Astrocyte (in vitro differentiated cells and primary cell): ENCODE measurements at regions not wholly inside any gene's neighbourhood (a gene's known extent, or its start where the extent isn't known, plus 50 kb on each side); places are given as distances from the start of the nearest gene placed in this dataset.

ENCODE experiments used
- EZH2 ChIP-seq: IDR thresholded peaks from 2 replicates; pipeline ENCODE4 v1.6.1; 2012; ENCODE audit warnings: mild to moderate bottlenecking, low read length, inconsistent platforms; ENCODE audit not compliant: insufficient read depth
- TF ChIP-seq, protein P1 (sequence below): IDR thresholded peaks from 2 replicates; pipeline ENCODE4 v1.5.1; 2011; ENCODE audit warnings: low read depth, mild to moderate bottlenecking, inconsistent platforms, low read length, moderate library complexity; ENCODE audit not compliant: insufficient read depth

DNA sequence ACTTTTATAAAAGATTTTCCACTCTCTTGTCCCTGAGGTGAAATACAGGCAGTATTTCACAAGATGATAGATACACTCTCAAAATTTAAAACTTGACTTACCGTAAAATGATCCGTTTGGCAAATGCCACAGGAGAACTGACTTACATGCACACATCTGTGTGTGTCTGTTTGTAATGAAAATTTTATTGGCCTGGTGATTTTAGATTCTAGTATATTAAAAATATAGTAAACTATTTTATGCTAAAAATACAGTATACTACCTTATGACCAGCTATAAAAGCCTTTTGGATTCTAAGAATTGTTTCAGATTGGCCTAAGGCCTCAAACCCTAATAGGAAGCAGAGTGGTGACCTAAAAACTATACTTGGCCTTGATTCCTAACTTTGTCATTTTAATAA lies 362.7 kb downstream of the IPMK start:
- TF ChIP-seq, protein P1, sequence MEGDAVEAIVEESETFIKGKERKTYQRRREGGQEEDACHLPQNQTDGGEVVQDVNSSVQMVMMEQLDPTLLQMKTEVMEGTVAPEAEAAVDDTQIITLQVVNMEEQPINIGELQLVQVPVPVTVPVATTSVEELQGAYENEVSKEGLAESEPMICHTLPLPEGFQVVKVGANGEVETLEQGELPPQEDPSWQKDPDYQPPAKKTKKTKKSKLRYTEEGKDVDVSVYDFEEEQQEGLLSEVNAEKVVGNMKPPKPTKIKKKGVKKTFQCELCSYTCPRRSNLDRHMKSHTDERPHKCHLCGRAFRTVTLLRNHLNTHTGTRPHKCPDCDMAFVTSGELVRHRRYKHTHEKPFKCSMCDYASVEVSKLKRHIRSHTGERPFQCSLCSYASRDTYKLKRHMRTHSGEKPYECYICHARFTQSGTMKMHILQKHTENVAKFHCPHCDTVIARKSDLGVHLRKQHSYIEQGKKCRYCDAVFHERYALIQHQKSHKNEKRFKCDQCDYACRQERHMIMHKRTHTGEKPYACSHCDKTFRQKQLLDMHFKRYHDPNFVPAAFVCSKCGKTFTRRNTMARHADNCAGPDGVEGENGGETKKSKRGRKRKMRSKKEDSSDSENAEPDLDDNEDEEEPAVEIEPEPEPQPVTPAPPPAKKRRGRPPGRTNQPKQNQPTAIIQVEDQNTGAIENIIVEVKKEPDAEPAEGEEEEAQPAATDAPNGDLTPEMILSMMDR, result no peak
- no peak for TF ChIP-seq EZH2
